GM21381 (cell line): ENCODE measurements at regions not wholly inside any gene's neighbourhood (a gene's known extent, or its start where the extent isn't known, plus 50 kb on each side); places are given as distances from the start of the nearest gene placed in this dataset.
"Not testable (repeated sequence)": the region's sequence is repeated elsewhere in the genome, so short reads cannot be mapped to it uniquely, and the experiment has no call there.

Experiments used
- ATAC-seq: cut with Tn5 transposase; IDR thresholded peaks from one replicate; pipeline ENCODE4 v1.9.1; 2021; ENCODE audit warnings: mild to moderate bottlenecking, moderate library complexity; ENCODE audit not compliant: unreplicated experiment

- ATAC-seq, result no peak
These were observed 176.9 kb upstream of the ZWINT start for GRCh38 chr10:56537984-56538383.

DNA sequence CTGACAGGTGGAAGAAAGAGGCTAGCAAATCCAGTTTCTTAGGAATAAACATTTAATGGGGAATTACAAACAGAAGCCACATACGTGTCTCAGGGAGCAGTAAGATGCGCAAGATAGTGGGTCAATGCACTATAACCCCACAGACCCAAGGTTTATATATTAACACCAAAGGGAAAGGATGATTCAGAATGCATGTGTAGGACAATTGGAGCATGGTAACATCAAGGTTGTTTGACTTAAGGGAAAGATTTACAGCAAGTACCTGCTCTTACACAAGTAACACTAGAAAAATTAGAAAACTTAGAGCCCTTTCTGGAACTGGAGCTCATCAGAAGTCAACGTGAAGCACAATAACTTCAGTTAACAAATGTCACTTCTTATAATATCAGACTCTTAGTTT is 161.1 kb upstream of the ZWINT start:
- no peak for ATAC-seq

- ATAC-seq, result no peak
These were observed 147.5 kb upstream of the ZWINT start for GRCh38 chr10:56508562-56508961.

DNA sequence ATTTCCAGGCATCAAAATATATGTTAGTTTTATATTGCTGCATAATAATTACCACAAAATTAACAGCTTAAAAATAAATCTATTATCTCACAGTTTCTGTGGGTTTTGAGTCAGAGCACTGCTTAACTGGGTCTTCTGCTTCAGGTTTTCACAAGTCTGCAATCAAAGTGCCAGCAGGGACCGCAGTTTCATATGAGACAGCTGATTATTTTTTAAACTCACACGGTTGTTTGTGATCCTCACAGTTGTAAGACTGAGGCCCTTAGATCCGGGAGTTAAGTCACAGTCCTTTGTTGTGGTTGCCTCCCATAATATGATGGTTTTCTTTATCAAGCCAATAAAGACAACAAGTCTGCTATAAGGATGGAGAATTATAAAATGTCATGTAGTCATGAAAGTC is 146.0 kb upstream of the ZWINT start:
- no peak for ATAC-seq

DNA sequence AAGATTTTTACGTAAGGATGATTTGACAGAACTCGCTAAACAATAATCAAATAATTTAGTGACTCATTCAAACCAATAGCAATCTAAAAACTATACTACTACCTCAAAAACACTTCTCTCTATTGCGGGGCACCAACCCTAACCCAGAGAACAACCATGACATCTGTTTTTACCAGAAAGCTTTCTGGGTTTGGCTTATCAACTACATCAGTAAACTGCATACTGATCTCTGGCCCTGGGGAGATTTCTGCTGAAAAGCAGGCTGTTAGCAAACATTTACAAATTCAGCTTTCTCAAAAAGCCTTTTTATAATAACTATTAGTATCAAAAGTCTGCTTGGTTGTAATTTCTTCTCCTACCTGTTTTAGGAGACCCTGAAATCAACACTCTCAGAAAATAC is 144.5 kb upstream of the ZWINT start:
- no peak for ATAC-seq

GRCh38 chr10:56496186-56496486 is 135.1 kb upstream of the ZWINT start:
- no peak for ATAC-seq

GRCh38 chr10:56487746-56488145 is 126.7 kb upstream of the ZWINT start:
- ATAC-seq, result no peak

DNA sequence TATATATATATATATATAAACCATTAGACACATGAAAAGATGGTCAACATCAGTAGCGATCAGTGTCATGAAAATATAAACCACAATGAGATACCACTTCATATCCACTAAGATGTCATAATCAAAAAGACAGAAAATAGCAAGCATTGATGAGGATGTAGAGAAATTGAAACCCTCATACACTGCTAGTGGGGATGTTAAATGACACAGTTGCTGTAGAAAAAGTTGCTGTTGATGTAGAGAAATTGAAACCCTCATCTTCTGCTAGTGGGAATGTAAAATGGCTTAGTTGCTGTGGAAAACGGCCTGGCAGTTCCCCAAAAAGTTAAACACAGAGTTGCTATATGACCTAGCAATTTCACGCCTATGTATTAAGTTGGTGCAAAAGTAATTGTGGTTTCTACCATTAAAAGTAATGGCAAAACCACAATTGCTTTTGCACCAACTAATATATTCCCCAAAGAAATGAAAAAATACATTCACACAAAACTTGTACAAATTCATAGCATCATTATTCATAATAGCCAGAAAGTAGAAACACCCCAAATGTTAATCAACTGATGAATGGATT is 120.5 kb upstream of the ZWINT start:
- no peak for ATAC-seq

DNA sequence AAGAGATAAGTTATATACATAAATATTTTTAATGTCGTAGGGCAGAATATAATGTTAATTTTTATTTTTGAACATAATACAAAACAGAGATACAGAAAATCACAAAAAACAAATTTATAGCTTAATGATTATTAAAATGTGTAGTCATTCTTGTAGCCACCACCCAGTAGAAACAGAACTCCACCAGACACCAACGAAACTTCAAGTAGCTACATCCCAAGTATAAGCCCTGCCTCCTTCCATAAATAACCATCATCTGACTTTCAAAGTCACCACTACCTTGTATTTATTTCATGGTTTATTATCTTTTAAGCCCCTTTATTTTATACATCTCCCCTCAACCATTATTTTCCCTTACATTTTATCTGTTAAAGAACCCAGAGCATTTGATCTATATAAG is 111.9 kb upstream of the ZWINT start:
- ATAC-seq, result no peak

GRCh38 chr10:56470701-56471100 is 109.6 kb upstream of the ZWINT start:
- ATAC-seq, result no peak

DNA sequence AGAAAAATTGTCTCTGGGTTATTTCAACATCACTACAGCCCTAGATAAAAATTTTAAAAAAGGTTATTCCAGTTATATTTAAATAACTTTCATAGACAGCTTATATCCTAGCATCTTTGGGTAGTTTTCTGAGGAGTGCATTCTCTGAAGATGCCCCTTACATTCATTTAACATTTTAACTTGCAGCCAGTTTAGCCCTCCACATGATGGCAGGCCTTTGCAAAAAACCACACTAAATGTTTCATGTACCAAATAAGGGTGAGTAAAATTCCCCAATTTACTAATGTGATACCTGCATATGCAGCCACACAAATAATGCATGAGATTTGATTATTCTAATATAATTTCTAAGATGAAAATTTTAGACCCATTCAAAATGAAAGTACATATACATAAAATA is 108.4 kb upstream of the ZWINT start:
- ATAC-seq, result no peak

DNA sequence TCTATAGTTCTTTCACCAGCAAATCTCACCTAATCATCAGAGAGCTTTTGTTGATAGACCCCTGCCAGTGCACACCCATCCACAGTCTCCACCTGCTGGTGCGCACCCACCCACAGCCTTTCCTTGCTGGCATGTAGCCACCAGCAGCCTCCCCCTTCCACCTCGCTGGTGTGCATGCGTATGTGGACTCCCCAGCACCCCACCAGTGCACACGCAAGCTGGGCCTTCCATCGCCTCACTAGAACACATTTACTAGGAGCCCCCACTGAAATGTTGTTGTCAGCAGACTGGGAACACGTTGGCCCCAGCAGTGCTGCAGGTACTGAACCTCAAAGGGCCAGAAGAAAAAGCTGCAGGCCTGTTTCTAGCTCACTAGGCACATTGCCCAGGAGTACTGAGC is 104.9 kb upstream of the ZWINT start:
- no peak for ATAC-seq

- peak; percentile 61 for ATAC-seq
These were observed 88.7 kb upstream of the ZWINT start for GRCh38 chr10:56449770-56450169.

GRCh38 chr10:56447613-56448012 is 86.6 kb upstream of the ZWINT start:
- ATAC-seq, result not testable (repeated sequence)

DNA sequence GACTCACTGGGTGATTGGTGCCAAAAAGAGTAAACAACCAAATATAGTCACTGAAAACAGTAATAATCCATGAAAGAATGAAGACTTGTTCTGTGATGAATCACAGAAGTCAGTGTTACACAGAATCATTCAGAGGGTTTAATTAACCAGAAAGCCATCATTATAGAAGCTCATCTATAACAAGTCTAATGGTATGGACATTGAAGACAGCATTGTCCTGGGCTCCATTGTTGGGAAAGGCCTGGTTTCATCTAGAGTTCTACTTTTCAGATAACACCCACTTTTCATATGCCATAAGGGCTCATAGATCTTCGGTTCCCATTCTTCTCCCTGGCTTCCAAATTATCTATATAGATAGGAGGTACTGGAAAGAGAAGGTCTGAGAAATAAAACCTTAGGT is 80.3 kb upstream of the ZWINT start:
- not testable (repeated sequence) for ATAC-seq
